NCI-H2171 treated with DMSO at 0.1 percent for 48 hours (cell line): ENCODE measurements at regions not wholly inside any gene's neighbourhood (a gene's known extent, or its start where the extent isn't known, plus 50 kb on each side); places are given as distances from the start of the nearest gene placed in this dataset.
"Not testable (repeated sequence)": the region's sequence is repeated elsewhere in the genome, so short reads cannot be mapped to it uniquely, and the experiment has no call there.

Experiments used
- DNase-seq: peaks from one replicate; lab custom pipeline; 2025; lab: John Stamatoyannopoulos, UW

GRCh38 chr7:53397911-53398310 is 362.5 kb downstream of the POM121L12 start:
- DNase-seq: no peak

- no peak for DNase-seq
These were observed 363.1 kb downstream of the POM121L12 start for GRCh38 chr7:53398566-53398965.

DNA sequence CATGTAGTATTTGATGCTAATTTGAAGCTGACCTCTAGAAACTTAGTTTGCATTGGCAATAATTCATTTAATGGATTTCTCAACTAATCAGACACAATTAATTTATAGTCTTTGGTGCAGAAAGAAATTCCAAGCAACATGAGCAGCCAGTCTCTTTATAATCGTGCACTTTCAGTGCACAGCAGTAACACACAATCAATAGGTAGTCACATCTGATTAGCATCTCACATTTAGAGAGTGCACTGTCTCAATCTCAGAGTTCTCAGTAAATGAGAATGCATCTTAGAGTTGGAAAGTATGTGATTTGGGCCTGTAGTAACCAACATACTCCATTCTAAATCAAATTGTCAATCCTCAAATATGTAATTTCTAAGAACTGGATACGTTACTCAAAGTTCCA is 377.6 kb downstream of the POM121L12 start:
- no peak for DNase-seq

DNA sequence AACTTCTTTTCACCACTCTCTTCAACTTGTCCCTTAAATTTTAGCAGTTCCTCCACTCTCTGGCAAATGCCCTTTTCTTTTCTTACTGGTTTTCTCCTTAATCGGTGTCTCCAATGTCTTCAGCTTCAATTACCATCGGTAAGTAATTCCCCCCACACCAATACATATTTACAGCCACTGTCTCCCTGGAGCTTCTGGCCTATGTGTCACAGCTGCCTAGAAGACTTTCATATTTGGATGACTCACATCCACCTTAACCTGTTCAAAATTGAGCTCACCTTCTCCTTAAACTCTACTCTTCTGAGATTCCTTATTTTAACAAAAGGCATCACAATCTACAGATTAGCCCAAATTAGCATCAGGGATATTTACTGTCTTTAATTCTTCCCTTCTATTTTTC is 380.4 kb downstream of the POM121L12 start:
- DNase-seq: no peak

DNA sequence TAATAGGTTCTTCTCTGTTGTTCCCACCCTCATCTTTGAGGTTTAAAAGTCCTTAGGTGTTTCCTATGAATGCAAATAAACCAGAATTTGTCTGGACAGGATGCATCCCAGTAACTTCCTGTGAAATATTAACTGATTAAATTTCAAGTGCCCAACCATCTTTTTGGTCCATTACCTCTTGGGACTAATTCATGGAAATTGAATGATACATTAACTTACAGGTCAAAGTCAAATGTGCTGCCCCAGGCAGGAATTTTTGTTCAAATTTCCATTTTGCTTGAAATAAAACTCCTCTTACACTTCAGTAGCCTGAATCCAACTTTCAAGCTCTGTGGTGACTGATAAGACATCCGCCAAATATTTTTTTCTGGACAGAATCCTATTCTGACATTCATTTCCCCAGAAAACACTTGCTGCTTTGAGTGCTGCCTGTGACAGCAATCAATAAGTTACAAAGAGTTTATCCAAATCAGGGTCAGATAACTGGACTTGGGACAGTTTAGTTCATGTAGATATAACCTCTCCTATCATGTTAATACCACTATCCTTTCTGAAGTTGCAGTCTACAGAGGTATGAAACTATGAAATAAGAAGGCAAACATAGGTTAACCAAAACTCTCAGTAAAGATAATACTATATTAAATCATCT is 383.5 kb downstream of the POM121L12 start:
- no peak for DNase-seq

- DNase-seq: no peak
These were observed 385.1 kb downstream of the POM121L12 start for GRCh38 chr7:53420550-53420949.

GRCh38 chr7:53422291-53422690 is 386.9 kb downstream of the POM121L12 start:
- DNase-seq: no peak

DNA sequence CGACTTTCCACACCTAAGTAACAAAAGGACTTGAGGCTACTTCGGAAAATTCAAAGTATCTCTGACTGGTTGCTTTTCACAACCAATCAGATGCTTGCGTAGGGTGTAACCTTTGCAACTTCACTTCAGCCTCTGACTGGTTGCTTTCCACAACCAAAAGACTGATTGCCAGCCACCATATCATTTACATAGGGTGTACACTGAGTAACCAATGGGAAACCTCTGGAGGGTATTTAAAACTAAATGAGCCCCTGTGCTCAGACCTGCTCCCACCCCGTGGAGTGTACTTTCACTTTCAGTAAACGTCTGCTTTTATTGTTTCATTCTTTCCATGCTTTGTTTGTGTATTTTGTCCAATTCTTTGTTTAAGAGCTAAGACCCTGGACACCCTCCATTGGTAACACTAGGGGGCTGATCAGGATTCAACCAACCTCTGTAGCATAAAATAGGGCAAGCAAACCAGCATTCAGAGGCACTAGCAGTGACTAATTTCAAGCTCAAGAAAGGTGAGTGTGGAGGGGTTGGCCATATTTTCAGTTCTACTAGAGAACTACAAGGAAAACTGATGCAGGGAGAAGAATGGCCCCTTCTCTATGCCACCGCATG is 390.8 kb downstream of the POM121L12 start:
- DNase-seq: no peak

- no peak for DNase-seq
These were observed 392.6 kb downstream of the POM121L12 start for GRCh38 chr7:53428045-53428444.

DNA sequence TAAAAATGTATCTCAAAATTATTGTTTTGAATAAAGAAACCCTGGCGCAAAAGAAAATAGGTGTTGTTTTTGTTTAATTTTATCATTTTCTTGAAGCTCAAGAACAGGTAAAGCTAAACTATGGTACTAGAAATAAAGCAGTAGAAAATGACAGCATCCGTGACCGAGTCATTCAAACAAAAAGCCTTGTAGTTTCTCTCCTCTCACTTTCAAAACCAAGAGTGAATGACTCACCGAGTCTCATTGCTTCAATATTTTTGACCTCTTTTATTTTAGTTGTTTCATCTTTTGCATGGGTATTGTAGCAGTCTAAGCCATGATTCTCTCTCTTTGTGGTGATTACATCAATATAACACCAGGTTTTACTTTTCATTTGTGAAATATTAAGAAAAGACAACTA is 396.5 kb downstream of the POM121L12 start:
- DNase-seq: no peak

DNA sequence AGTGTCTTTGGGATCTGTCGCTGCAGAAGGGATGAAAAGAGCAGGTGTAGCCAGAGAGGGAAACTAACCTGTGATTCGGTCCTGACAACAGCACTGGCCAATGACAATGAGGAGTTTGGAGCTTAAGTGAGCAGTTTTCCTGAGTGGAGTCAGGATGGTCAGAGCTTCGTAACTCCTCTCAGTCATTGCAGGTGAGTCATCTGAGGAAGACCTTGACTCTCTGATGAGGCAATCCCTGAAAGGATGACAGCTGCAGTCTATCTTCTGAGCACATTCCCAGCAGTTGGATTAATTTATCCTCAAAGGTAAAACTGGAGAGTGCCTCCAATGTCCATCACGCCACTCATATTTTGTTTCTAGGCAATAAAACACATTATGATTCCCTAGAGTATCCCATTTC is 401.9 kb downstream of the POM121L12 start:
- no peak for DNase-seq

- DNase-seq: no peak
These were observed 410.7 kb downstream of the POM121L12 start for GRCh38 chr7:53446170-53446569.

DNA sequence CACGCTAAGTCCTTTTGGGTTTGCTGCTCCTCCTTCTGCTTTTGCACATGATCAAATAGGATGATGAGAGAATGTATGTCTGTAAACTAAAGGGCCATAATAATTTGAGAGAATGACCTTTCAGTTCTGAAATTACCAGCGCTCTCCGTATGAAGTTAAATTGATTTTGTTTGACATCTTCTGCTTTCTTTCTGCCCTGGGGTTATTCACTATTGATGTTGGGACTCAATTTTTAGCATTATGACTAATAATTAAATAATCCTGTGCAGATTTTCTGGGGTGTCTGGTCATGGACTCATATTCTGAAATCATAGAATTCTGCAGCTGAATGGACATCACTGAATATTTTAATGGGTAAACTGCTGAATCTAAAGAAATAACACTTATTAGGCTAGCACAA is 423.2 kb downstream of the POM121L12 start:
- DNase-seq: no peak

GRCh38 chr7:53466371-53466770 is 430.9 kb downstream of the POM121L12 start:
- DNase-seq: peak; percentile 78

DNA sequence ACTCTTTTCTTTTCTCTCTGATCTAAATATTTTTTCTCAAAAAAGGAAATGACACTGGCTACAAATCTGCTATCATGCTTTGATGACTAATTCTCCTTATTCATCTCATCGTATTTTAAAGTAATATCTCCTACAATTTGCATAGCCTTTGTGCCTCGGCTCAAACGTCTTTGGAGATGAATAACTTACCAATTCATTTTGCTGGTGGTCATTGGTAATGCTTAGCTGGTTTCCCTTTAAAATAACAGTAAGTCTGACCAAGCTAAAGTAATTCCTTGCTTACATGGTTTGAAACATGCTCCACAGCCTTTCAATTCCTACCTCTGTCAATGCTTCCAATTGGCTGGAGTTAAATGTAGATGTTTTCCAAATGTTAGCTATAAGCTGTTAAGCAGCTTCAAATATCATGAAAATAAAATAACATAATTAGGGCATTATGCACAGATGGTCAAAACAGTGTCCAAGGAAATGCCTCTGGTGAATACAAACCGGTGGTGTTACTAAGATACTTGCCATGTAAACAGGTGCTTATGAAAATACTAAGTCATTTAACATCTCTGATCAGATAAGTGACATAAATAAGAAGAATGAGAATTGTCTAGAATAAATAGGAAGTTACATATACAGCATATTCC is 435.0 kb downstream of the POM121L12 start:
- DNase-seq: no peak

DNA sequence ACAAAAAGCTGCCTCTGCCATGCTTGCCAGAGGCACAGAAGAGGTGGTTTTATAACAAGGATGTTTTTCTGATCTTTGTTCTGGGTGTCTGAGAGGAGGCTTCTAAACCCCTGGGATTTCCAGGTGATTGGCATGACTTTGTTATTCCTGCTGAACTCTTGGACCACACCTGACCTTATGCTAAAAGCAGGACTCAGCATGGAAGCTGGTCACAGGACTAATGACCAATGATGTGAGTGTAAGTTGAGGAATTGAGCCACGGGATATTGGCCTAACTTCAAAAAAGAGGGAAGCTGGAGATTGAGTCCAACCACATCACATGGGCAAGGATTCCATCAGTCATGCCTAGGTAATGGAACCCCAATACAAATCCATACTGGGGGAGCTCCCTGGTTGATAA is 437.9 kb downstream of the POM121L12 start:
- no peak for DNase-seq

- no peak for DNase-seq
These were observed 440.3 kb downstream of the POM121L12 start for GRCh38 chr7:53475776-53476175.

- DNase-seq: no peak
These were observed 441.1 kb downstream of the POM121L12 start for GRCh38 chr7:53476566-53476965.

DNA sequence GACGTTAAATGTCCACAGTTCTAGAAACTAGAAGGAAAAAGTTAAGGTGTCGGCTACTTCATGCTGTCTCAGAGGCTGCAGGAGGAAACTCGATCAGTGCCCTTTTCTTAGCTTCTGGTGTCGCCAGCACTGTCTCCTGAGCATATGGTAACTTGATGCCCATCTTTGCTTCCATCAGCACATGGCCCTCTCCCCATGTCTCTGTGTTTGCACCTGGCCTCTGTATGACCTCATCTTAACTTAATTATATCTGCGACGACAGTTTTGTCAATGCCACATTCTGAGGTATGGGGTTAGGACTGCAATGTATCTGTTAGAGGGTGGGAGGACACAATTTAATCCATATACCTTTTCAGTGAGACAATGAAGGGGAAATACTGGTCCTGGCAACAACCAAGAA is 449.9 kb downstream of the POM121L12 start:
- DNase-seq: peak; percentile 64

DNA sequence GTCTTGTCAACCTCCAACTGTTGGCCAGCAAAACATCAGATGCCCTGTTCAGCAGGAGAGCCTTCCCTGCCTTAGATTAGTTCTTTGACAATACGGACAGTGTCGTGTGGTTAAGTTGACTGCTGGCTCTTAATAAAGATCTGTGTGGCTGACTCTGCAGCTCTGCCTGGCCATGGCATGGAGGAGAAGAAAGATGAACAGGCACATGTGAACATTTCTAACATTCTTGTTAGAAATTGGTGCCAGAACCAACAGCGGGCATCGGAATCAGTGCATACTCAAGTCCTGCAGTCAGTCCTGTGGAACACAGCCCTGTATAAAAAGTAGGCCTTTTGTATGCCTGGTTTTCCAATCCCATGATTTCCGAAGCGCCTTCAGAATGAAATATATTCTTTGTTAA is 455.6 kb downstream of the POM121L12 start:
- no peak for DNase-seq

DNA sequence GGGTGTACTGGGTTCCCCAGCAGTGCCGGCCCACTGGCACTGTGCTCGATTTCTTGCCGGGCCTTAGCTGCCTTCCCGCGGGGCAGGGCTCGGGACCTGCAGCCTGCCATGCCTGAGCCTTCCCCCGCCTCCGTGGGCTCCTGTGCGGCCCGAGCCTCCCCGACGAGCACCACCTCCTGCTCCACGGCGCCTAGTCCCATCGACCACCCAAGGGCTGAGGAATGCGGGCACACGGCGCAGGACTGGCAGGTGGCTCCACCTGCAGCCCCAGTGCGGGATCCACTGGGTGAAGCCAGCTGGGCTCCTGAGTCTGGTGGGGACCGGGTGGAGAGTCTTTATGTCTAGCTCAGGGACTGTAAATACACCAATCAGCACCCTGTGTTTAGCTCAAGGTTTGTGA is 459.7 kb downstream of the POM121L12 start:
- DNase-seq: not testable (repeated sequence)

DNA sequence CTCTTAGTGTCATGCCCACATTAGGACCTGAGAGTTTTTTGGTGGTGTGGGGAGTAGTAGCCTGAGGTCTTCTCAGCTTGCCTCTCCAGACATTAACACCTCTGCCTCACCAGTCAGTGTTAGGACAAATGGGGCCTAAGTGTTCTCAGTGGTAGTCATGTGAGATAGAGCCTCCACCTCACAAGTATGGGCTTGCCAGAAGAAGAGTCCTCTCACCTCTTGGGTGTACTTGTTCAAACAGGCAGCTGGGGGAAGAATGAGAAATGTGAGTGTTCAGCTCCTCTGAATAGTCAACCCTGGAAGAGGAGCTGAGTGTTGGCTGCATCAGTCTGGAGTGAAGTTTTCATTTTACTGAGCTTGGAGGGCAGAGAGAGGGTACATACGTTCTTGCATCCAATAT is 464.6 kb downstream of the POM121L12 start:
- peak; percentile 4 for DNase-seq

DNA sequence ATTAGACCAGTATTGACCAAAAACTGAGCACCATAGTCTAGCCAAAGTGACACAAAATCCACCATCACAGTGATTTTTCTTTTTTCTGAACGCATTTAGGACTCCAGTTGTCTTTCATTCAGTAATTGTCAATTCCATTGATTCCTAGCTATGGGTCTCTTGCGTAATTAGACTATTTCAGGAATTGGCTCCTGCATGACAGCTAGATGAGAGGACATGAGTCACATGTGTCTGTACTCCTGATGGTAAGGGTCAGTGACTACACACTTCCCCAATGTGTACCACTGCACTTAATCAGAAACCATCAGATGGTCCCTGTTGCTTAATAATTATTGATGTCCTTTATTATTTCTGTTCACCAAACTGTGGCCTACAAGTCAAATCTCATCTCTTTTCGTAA is 469.5 kb downstream of the POM121L12 start:
- DNase-seq: no peak

DNA sequence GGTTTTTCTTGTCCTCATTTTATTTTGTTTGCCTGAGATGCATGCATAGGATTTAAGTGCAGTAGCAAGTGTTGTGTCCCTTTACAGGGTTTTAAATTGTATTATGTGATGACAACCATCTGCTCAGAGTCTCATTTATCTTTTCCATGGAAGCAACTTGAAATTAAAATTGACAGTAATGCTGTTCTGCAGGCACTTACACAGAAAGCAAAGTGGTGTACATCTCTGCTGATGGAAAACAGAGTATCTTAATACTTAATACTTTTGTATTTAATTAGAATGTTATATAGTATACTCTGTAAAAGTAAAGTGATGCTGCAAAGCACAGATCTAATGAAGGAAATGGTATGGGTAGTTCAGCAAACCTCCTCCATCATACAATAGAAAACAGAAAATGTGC is 482.9 kb downstream of the POM121L12 start:
- DNase-seq: no peak
